ENCODE measurements at regions not wholly inside any gene's neighbourhood (a gene's known extent, or its start where the extent isn't known, plus 50 kb on each side); places are given as distances from the start of the nearest gene placed in this dataset.
"Not testable (repeated sequence)": the region's sequence is repeated elsewhere in the genome, so short reads cannot be mapped to it uniquely, and the experiment has no call there.

GRCh38 chr7:91408388-91409154 lies 144.3 kb downstream of the FZD1 start:
- DNase-seq, result no peak

- DNase-seq, result no peak
These were observed 146.8 kb downstream of the FZD1 start for GRCh38 chr7:91411060-91411459.

GRCh38 chr7:91412298-91412697 lies 148.1 kb downstream of the FZD1 start:
- DNase-seq, result no peak

- no peak for DNase-seq
These were observed 150.5 kb downstream of the FZD1 start for GRCh38 chr7:91414734-91415133.

- DNase-seq, result no peak
These were observed 152.1 kb downstream of the FZD1 start for GRCh38 chr7:91416155-91416865.

GRCh38 chr7:91420606-91421005 lies 156.4 kb downstream of the FZD1 start:
- DNase-seq, result no peak

- no peak for DNase-seq
These were observed 156.8 kb downstream of the FZD1 start for GRCh38 chr7:91421018-91421417.

- DNase-seq, result peak in 1 of 2 experiments; percentile 47
These were observed 160.1 kb downstream of the FZD1 start for GRCh38 chr7:91424371-91424770.

GRCh38 chr7:91425149-91425548 lies 160.9 kb downstream of the FZD1 start:
- DNase-seq, result no peak

GRCh38 chr7:91427051-91427450 lies 162.8 kb downstream of the FZD1 start:
- DNase-seq, result peak in 1 of 2 experiments; percentile 45

GRCh38 chr7:91431601-91432000 lies 167.4 kb downstream of the FZD1 start:
- DNase-seq, result no peak

GRCh38 chr7:91434836-91435235 lies 170.6 kb downstream of the FZD1 start:
- DNase-seq, result no peak

GRCh38 chr7:91435381-91436059 lies 171.3 kb downstream of the FZD1 start:
- DNase-seq, result no peak

- no peak for DNase-seq
These were observed 172.4 kb downstream of the FZD1 start for GRCh38 chr7:91436655-91437054.

- DNase-seq, result not testable (repeated sequence)
These were observed 176.0 kb downstream of the FZD1 start for GRCh38 chr7:91440198-91440597.

GRCh38 chr7:91443862-91444261 lies 179.6 kb downstream of the FZD1 start:
- no peak for DNase-seq

GRCh38 chr7:91446819-91447218 lies 182.6 kb downstream of the FZD1 start:
- DNase-seq, result no peak

GRCh38 chr7:91455411-91455810 lies 191.2 kb downstream of the FZD1 start:
- no peak for DNase-seq

- DNase-seq, result no peak
These were observed 193.0 kb downstream of the FZD1 start for GRCh38 chr7:91457208-91457607.

GRCh38 chr7:91459539-91459938 lies 195.3 kb downstream of the FZD1 start:
- DNase-seq, result no peak

GRCh38 chr7:91462316-91462715 lies 198.1 kb downstream of the FZD1 start:
- no peak for DNase-seq

GRCh38 chr7:91463330-91463729 lies 199.1 kb downstream of the FZD1 start:
- DNase-seq, result no peak

- DNase-seq, result no peak
These were observed 201.4 kb downstream of the FZD1 start for GRCh38 chr7:91465595-91466061.

GRCh38 chr7:91468256-91468655 lies 204.0 kb downstream of the FZD1 start:
- no peak for DNase-seq
